ENCODE measurements at regions not wholly inside any gene's neighbourhood (a gene's known extent, or its start where the extent isn't known, plus 50 kb on each side); places are given as distances from the start of the nearest gene placed in this dataset.

- H3K27ac ChIP-seq (ENCODE audit: low read depth, low read length) = no peak overlapping the region
- no peaks in the 10 kb centered on the region for H3K27me3 Mint-ChIP-seq
- no peaks in the 10 kb centered on the region for H3K9me3 ChIP-seq (ENCODE audit: control insufficient read depth in 1 of 2, low read length in 2 of 2)
- intact Hi-C loops (cut with micrococcal nuclease) = no loop called here
- CTCF ChIA-PET (ENCODE audit: partially characterized antibody) = interaction anchor here (0.7 kb wide), 1 partner anchor 22 kb away, joined by 4 read pairs; no protein-coding TSS in a partner anchor
- H3K4me1 ChIP-seq (ENCODE audit: insufficient read depth, low read length) = no peaks in the 10 kb centered on the region
- H3K4me3 Mint-ChIP-seq = no peak overlapping the region
- H3K27ac Mint-ChIP-seq = no peak overlapping the region
- no peak overlapping the region for H3K4me3 ChIP-seq (ENCODE audit: low read length in 2 of 2)
- H3K36me3 ChIP-seq (ENCODE audit: insufficient read depth, low read length) = no peaks in the 10 kb centered on the region
- DNase-seq = no peak
- H3K27me3 ChIP-seq (ENCODE audit: insufficient read depth, low read length) = no peaks in the 10 kb centered on the region
- no peaks in the 10 kb centered on the region for H3K4me1 Mint-ChIP-seq
- peaks cover 0 to 12% (median 5%) of the 10 kb centered on the region in 8 donors for H3K9me3 Mint-ChIP-seq
- POLR2A ChIA-PET (ENCODE audit: partially characterized antibody) = no interaction called here
- no peaks in the 10 kb centered on the region for H3K36me3 Mint-ChIP-seq
These were observed 386.8 kb downstream of the FGF10 start for GRCh38 chr5:44002381-44002901.

- Mint-ChIP-seq H3K4me1 (no peaks in the 10 kb centered on the region), H3K4me3 (no peak overlapping the region), H3K9me3 (peaks cover 0 to 12% (median 5%) of the 10 kb centered on the region in 8 donors), H3K36me3 (no peaks in the 10 kb centered on the region), H3K27ac (no peak overlapping the region), H3K27me3 (no peaks in the 10 kb centered on the region)
- ChIA-PET POLR2A (ENCODE audit: partially characterized antibody) (no interaction called here), CTCF (ENCODE audit: partially characterized antibody) (interaction anchor here (0.7 kb wide), 1 partner anchor 21 kb away, joined by 4 read pairs; no protein-coding TSS in a partner anchor)
- no peak overlapping the region for H3K27ac ChIP-seq (ENCODE audit: low read depth, low read length)
- no peaks in the 10 kb centered on the region for H3K27me3 ChIP-seq (ENCODE audit: insufficient read depth, low read length)
- DNase-seq = no peak
- no peaks in the 10 kb centered on the region for H3K36me3 ChIP-seq (ENCODE audit: insufficient read depth, low read length)
- H3K4me1 ChIP-seq (ENCODE audit: insufficient read depth, low read length) = no peaks in the 10 kb centered on the region
- H3K9me3 ChIP-seq (ENCODE audit: control insufficient read depth in 1 of 2, low read length in 2 of 2) = no peaks in the 10 kb centered on the region
- intact Hi-C loops (cut with micrococcal nuclease) = no loop called here
- no peak overlapping the region for H3K4me3 ChIP-seq (ENCODE audit: low read length in 2 of 2)
These were observed 387.4 kb downstream of the FGF10 start for GRCh38 chr5:44001675-44002380.

DNA sequence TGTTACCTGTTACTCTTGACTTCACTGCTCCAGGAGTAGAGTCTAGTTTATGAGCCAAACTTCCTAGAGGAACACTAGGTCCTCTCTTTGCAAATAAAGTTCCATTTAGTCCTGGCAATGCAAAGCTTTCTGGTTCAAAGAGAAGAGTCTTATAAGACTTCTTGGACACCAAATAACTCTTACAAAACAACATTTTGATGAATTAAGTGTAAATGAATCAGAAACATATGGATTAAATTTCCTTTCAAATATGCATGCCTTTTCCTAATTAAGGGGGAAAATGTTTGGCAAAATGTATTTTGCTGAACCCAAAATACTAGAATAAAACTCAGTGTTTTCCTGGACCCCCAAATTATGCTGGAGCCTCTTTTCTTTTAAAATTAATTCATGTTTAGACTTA lies 388.0 kb downstream of the FGF10 start:
- intact Hi-C loops (cut with micrococcal nuclease) = no loop called here

DNA sequence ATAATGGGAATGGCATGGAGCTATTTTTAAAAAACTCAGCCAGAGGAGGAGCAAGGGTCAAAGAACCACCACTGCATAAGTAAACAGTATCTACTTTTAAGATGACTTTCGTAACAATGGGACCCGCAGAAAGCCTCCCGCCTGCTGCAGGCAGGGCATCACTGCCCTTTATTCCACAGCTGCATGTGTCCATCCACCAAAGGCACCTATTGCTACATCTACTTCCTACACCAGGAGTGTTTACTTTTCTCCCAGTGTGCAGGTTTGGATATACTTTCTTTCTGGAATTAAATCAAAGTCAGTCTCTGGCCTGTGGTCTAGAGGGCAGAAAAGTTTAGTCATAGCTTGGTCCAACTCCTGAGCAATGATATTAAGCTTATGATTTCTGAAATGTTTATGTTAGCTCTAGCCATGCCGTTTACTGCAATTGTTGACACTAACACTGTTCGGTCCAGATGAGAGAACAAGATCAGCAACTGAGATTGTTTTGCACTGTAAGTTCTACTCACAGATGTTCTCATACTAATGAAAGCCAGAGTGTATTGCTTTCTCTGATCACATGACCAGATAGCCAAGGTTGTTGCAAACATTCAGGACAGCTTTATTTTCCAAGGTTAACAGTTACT lies 391.5 kb downstream of the FGF10 start:
- Histone ChIP-seq H3K4me3 (ENCODE audit: low read length in 2 of 2) (no peak overlapping the region), H3K27me3 (ENCODE audit: insufficient read depth, low read length) (no peaks in the 10 kb centered on the region), H3K9me3 (ENCODE audit: control insufficient read depth in 1 of 2, low read length in 2 of 2) (no peaks in the 10 kb centered on the region), H3K27ac (ENCODE audit: low read depth, low read length) (no peak overlapping the region), H3K36me3 (ENCODE audit: insufficient read depth, low read length) (no peaks in the 10 kb centered on the region), H3K4me1 (ENCODE audit: insufficient read depth, low read length) (no peaks in the 10 kb centered on the region)
- no peak for DNase-seq
- ChIA-PET CTCF (ENCODE audit: partially characterized antibody) (no interaction called here), POLR2A (ENCODE audit: partially characterized antibody) (no interaction called here)
- H3K27ac Mint-ChIP-seq = no peak overlapping the region
- H3K4me1 Mint-ChIP-seq = no peaks in the 10 kb centered on the region
- H3K4me3 Mint-ChIP-seq = no peak overlapping the region
- H3K27me3 Mint-ChIP-seq = no peaks in the 10 kb centered on the region
- H3K36me3 Mint-ChIP-seq = no peaks in the 10 kb centered on the region
- intact Hi-C loops (cut with micrococcal nuclease) = no loop called here
- H3K9me3 Mint-ChIP-seq = peaks cover 0 to 6% (median 2%) of the 10 kb centered on the region in 8 donors

More for the DNA sequence above, 388.0 kb downstream of the FGF10 start:
- CTCF ChIA-PET (ENCODE audit: partially characterized antibody) = no interaction called here
- DNase-seq = no peak
- Mint-ChIP-seq H3K9me3 (peaks cover 0 to 9% (median 2%) of the 10 kb centered on the region in 8 donors), H3K4me1 (no peaks in the 10 kb centered on the region), H3K27ac (no peak overlapping the region), H3K36me3 (no peaks in the 10 kb centered on the region), H3K27me3 (no peaks in the 10 kb centered on the region), H3K4me3 (no peak overlapping the region)
- no peaks in the 10 kb centered on the region for H3K9me3 ChIP-seq (ENCODE audit: control insufficient read depth in 1 of 2, low read length in 2 of 2)
- H3K27ac ChIP-seq (ENCODE audit: low read depth, low read length) = no peak overlapping the region
- H3K4me3 ChIP-seq (ENCODE audit: low read length in 2 of 2) = no peak overlapping the region
- H3K4me1 ChIP-seq (ENCODE audit: insufficient read depth, low read length) = no peaks in the 10 kb centered on the region
- H3K27me3 ChIP-seq (ENCODE audit: insufficient read depth, low read length) = no peaks in the 10 kb centered on the region
- no peaks in the 10 kb centered on the region for H3K36me3 ChIP-seq (ENCODE audit: insufficient read depth, low read length)
- POLR2A ChIA-PET (ENCODE audit: partially characterized antibody) = no interaction called here

- ChIA-PET CTCF (ENCODE audit: partially characterized antibody) (no interaction called here), POLR2A (ENCODE audit: partially characterized antibody) (no interaction called here)
- H3K4me1 ChIP-seq (ENCODE audit: insufficient read depth, low read length) = no peaks in the 10 kb centered on the region
- Mint-ChIP-seq H3K27me3 (no peaks in the 10 kb centered on the region), H3K4me1 (no peaks in the 10 kb centered on the region), H3K9me3 (peaks cover 0 to 6% (median 1%) of the 10 kb centered on the region in 8 donors), H3K27ac (no peak overlapping the region), H3K36me3 (no peaks in the 10 kb centered on the region), H3K4me3 (no peak overlapping the region)
- no peak for DNase-seq
- intact Hi-C loops (cut with micrococcal nuclease) = no loop called here
- H3K36me3 ChIP-seq (ENCODE audit: insufficient read depth, low read length) = no peaks in the 10 kb centered on the region
- no peak overlapping the region for H3K4me3 ChIP-seq (ENCODE audit: low read length in 2 of 2)
- no peaks in the 10 kb centered on the region for H3K27me3 ChIP-seq (ENCODE audit: insufficient read depth, low read length)
- H3K9me3 ChIP-seq (ENCODE audit: control insufficient read depth in 1 of 2, low read length in 2 of 2) = no peaks in the 10 kb centered on the region
- no peak overlapping the region for H3K27ac ChIP-seq (ENCODE audit: low read depth, low read length)
These were observed 393.0 kb downstream of the FGF10 start for GRCh38 chr5:43996221-43996620.

- Histone ChIP-seq H3K27me3 (ENCODE audit: insufficient read depth, low read length) (no peaks in the 10 kb centered on the region), H3K9me3 (ENCODE audit: control insufficient read depth in 1 of 2, low read length in 2 of 2) (no peaks in the 10 kb centered on the region), H3K4me3 (ENCODE audit: low read length in 2 of 2) (no peak overlapping the region), H3K27ac (ENCODE audit: low read depth, low read length) (no peak overlapping the region), H3K36me3 (ENCODE audit: insufficient read depth, low read length) (no peaks in the 10 kb centered on the region), H3K4me1 (ENCODE audit: insufficient read depth, low read length) (no peaks in the 10 kb centered on the region)
- ChIA-PET POLR2A (ENCODE audit: partially characterized antibody) (no interaction called here), CTCF (ENCODE audit: partially characterized antibody) (no interaction called here)
- Mint-ChIP-seq H3K9me3 (peaks cover 0 to 6% (median 1%) of the 10 kb centered on the region in 8 donors), H3K4me3 (no peak overlapping the region), H3K27me3 (no peaks in the 10 kb centered on the region), H3K36me3 (no peaks in the 10 kb centered on the region), H3K27ac (no peak overlapping the region), H3K4me1 (no peaks in the 10 kb centered on the region)
- DNase-seq = no peak
- intact Hi-C loops (cut with micrococcal nuclease) = no loop called here
These were observed 391.4 kb downstream of the NNT start for GRCh38 chr5:43994352-43994708.

DNA sequence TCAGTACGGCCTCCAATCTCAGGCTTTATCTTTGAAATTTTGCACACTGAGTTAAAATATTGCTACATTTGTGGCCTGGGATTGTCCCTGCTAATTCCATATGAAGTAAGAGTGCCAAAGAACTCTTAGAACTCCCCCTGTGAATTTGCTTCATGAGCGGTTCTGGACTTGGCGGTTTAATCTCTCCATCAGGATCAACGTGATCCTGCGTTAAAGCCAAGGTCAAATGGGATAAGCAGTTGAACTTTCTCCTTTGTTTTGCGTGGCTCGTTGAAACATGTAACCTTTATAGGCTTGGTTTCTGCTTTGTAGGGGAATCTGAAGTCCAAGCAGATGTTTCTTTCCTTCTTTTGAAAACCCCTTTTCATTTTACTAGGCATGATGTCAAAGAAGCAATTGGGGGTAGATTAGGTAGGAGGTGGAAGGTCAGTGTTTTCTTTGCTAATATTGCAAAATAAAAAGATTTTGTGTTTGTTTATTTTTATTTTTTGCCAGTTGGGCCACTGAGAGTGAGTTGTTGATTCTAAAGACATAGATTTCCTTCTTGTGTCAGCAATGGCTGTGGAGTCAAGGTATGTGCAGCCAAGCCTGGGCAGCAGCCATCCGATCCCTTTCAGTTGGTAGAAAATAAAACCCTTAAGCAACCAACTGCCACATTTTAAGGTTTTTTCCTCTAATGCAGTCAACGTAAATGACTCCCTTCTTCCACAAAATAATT lies 390.8 kb downstream of the NNT start:
- ChIA-PET CTCF (ENCODE audit: partially characterized antibody) (no interaction called here), POLR2A (ENCODE audit: partially characterized antibody) (no interaction called here)
- Mint-ChIP-seq H3K4me1 (no peaks in the 10 kb centered on the region), H3K4me3 (no peak overlapping the region), H3K36me3 (no peaks in the 10 kb centered on the region), H3K9me3 (peaks cover 0 to 6% (median 1%) of the 10 kb centered on the region in 8 donors), H3K27me3 (no peaks in the 10 kb centered on the region), H3K27ac (no peak overlapping the region)
- no peaks in the 10 kb centered on the region for H3K4me1 ChIP-seq (ENCODE audit: insufficient read depth, low read length)
- no peak overlapping the region for H3K27ac ChIP-seq (ENCODE audit: low read depth, low read length)
- H3K27me3 ChIP-seq (ENCODE audit: insufficient read depth, low read length) = no peaks in the 10 kb centered on the region
- intact Hi-C loops (cut with micrococcal nuclease) = no loop called here
- H3K9me3 ChIP-seq (ENCODE audit: control insufficient read depth in 1 of 2, low read length in 2 of 2) = no peaks in the 10 kb centered on the region
- no peak for DNase-seq
- no peaks in the 10 kb centered on the region for H3K36me3 ChIP-seq (ENCODE audit: insufficient read depth, low read length)
- H3K4me3 ChIP-seq (ENCODE audit: low read length in 2 of 2) = no peak overlapping the region

Measured in CD4-positive, alpha-beta memory T cell (primary cell).